Ishikawa (cell line): ENCODE measurements at regions not wholly inside any gene's neighbourhood (a gene's known extent, or its start where the extent isn't known, plus 50 kb on each side); places are given as distances from the start of the nearest gene placed in this dataset.

Experiments
- RAD21 ChIP-seq: IDR thresholded peaks from 2 replicates; pipeline ENCODE4 v1.6.1; 2012; ENCODE audit warnings: low read depth
- TAF1 ChIP-seq: IDR thresholded peaks from 2 replicates; pipeline ENCODE4 v1.6.1; 2012; ENCODE audit warnings: low read depth, mild to moderate bottlenecking
- TF ChIP-seq, protein P1 (sequence below): IDR thresholded peaks from 2 replicates; pipeline ENCODE4 v1.6.1; 2012
- TF ChIP-seq, protein P2 (sequence below): IDR thresholded peaks from 2 replicates; pipeline ENCODE4 v1.6.1; 2012; ENCODE audit warnings: low read depth, mild to moderate bottlenecking

DNA sequence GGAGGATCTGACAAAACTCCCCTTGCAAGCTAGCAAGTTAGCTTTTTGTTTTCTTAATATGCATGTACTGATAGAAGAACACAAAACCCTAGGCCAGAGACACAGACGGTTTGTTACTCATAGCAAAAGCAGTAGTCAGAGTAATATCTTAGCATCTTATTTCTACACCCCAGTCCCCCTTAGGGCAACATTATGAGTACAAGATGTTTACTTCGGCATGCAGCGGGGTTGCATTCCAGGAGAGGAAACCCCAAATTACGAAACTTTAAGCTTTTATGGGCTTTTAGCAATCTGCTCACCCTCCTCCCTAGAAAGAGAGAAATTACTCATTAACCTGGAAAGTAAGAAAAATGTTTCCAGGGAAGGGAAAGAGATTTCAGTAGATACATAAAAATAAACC is 1286.9 kb downstream of the EPHA7 start:
- TF ChIP-seq, protein P1, sequence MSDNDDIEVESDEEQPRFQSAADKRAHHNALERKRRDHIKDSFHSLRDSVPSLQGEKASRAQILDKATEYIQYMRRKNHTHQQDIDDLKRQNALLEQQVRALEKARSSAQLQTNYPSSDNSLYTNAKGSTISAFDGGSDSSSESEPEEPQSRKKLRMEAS = no peak
- TF ChIP-seq, protein P2, sequence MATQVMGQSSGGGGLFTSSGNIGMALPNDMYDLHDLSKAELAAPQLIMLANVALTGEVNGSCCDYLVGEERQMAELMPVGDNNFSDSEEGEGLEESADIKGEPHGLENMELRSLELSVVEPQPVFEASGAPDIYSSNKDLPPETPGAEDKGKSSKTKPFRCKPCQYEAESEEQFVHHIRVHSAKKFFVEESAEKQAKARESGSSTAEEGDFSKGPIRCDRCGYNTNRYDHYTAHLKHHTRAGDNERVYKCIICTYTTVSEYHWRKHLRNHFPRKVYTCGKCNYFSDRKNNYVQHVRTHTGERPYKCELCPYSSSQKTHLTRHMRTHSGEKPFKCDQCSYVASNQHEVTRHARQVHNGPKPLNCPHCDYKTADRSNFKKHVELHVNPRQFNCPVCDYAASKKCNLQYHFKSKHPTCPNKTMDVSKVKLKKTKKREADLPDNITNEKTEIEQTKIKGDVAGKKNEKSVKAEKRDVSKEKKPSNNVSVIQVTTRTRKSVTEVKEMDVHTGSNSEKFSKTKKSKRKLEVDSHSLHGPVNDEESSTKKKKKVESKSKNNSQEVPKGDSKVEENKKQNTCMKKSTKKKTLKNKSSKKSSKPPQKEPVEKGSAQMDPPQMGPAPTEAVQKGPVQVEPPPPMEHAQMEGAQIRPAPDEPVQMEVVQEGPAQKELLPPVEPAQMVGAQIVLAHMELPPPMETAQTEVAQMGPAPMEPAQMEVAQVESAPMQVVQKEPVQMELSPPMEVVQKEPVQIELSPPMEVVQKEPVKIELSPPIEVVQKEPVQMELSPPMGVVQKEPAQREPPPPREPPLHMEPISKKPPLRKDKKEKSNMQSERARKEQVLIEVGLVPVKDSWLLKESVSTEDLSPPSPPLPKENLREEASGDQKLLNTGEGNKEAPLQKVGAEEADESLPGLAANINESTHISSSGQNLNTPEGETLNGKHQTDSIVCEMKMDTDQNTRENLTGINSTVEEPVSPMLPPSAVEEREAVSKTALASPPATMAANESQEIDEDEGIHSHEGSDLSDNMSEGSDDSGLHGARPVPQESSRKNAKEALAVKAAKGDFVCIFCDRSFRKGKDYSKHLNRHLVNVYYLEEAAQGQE = no peak
- no peak for TF ChIP-seq TAF1
- TF ChIP-seq RAD21 = no peak
